HCT116 (cell line): ENCODE measurements at regions not wholly inside any gene's neighbourhood (a gene's known extent, or its start where the extent isn't known, plus 50 kb on each side); places are given as distances from the start of the nearest gene placed in this dataset.

Source experiments
- ATF3 ChIP-seq: IDR thresholded peaks from 2 replicates; pipeline ENCODE4 v1.6.1; 2012
- POLR2A ChIP-seq: IDR thresholded peaks from 2 replicates; pipeline ENCODE4 v1.7.0; 2011; ENCODE audit warnings: borderline replicate concordance; ENCODE audit not compliant: insufficient read depth, insufficient read length; ENCODE audit errors: extremely low read depth
- TF ChIP-seq, protein P1 (sequence below), 3 experiments: fragments of 200-600 bp in 1 of 3; sonication (generic) in 1 of 3; IDR thresholded peaks in 2 of 3; conservative IDR thresholded peaks in 1 of 3; 2 replicates each; pipeline ENCODE4 v1.5.1; 2012 to 2017; ENCODE audit warnings: low read depth in 2 of 3, low read length in 2 of 3, antibody characterized with exemption in 1 of 3, borderline replicate concordance in 1 of 3, control low read depth in 1 of 3, mild to moderate bottlenecking in 1 of 3, mixed read lengths in 1 of 3, mixed run types in 1 of 3, moderate library complexity in 1 of 3; ENCODE audit not compliant: insufficient read depth in 1 of 3

DNA sequence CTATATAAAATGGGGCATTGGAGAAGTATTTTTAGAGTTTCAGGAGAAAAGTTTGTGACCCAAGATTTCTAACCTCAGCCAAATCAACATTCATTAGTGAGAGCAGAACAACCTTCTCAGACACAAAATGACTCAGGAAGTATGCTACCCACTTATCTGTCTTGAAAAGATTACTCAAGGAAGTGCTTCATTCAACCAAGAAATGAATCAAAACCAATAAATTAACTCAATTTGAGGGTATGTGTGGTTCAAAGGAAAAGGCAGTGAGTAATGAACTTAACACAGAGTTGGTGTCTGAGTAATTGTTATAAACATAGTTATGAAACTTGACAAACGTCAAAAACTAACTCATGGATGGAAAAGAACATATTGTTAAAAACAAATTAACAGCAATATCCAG is 227.6 kb downstream of the HAO1 start:
- no peak for TF ChIP-seq ATF3
- no peak for TF ChIP-seq POLR2A
- TF ChIP-seq, protein P1, sequence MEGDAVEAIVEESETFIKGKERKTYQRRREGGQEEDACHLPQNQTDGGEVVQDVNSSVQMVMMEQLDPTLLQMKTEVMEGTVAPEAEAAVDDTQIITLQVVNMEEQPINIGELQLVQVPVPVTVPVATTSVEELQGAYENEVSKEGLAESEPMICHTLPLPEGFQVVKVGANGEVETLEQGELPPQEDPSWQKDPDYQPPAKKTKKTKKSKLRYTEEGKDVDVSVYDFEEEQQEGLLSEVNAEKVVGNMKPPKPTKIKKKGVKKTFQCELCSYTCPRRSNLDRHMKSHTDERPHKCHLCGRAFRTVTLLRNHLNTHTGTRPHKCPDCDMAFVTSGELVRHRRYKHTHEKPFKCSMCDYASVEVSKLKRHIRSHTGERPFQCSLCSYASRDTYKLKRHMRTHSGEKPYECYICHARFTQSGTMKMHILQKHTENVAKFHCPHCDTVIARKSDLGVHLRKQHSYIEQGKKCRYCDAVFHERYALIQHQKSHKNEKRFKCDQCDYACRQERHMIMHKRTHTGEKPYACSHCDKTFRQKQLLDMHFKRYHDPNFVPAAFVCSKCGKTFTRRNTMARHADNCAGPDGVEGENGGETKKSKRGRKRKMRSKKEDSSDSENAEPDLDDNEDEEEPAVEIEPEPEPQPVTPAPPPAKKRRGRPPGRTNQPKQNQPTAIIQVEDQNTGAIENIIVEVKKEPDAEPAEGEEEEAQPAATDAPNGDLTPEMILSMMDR (IDR thresholded peaks at IDR 0.05 in 2 of 3, conservative IDR thresholded peaks at IDR 0.05 in 1 of 3; ENCODE audit: borderline replicate concordance in 1 of 3, insufficient read depth in 1 of 3, low read depth in 2 of 3, low read length in 2 of 3): no peak
